Keratinocyte (primary cell): ENCODE measurements at regions not wholly inside any gene's neighbourhood (a gene's known extent, or its start where the extent isn't known, plus 50 kb on each side); places are given as distances from the start of the nearest gene placed in this dataset.

ENCODE experiments used
- EZH2 ChIP-seq: IDR thresholded peaks from one replicate; pipeline ENCODE4 v1.6.1; 2012; ENCODE audit warnings: inconsistent platforms, mild to moderate bottlenecking, low read length, moderate library complexity
- TF ChIP-seq, protein P1 (sequence below), 3 experiments: IDR thresholded peaks in 1 of 3; conservative IDR thresholded peaks in 1 of 3; optimal IDR thresholded peaks in 1 of 3; 2 replicates in 2 of 3; 3 replicates in 1 of 3; pipeline versions ENCODE3 to v1.5.1; 2011; ENCODE audit warnings: low read length in 3 of 3, mild to moderate bottlenecking in 3 of 3, moderate library complexity in 2 of 3, control low read depth in 1 of 3, inconsistent platforms in 1 of 3; ENCODE audit not compliant: insufficient read depth in 2 of 3; ENCODE audit errors: extremely low read depth in 1 of 3

DNA sequence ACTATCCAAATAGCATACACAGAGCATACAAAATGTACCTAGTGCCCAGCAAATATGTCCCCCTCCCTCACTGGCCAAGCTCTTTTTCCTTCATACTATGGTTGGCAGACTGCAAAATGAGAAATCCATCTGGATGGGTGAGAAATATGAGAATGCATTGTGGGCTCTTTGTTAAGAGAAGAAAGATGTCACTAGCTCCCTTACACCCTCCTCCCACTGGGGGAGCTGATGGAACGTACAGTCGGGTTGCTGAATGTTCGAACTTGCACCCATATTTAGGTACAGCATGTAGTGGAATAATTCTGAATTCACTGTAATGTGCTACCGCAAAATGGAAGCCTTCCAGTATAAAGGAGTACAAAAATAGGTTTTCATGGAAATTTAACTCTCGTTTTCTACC, 377.4 kb downstream of the GRIN2B start:
- TF ChIP-seq, protein P1, sequence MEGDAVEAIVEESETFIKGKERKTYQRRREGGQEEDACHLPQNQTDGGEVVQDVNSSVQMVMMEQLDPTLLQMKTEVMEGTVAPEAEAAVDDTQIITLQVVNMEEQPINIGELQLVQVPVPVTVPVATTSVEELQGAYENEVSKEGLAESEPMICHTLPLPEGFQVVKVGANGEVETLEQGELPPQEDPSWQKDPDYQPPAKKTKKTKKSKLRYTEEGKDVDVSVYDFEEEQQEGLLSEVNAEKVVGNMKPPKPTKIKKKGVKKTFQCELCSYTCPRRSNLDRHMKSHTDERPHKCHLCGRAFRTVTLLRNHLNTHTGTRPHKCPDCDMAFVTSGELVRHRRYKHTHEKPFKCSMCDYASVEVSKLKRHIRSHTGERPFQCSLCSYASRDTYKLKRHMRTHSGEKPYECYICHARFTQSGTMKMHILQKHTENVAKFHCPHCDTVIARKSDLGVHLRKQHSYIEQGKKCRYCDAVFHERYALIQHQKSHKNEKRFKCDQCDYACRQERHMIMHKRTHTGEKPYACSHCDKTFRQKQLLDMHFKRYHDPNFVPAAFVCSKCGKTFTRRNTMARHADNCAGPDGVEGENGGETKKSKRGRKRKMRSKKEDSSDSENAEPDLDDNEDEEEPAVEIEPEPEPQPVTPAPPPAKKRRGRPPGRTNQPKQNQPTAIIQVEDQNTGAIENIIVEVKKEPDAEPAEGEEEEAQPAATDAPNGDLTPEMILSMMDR (optimal IDR thresholded peaks at IDR 0.05 in 1 of 3, IDR thresholded peaks at IDR 0.05 in 1 of 3, conservative IDR thresholded peaks at IDR 0.05 in 1 of 3; ENCODE audit: extremely low read depth in 1 of 3, insufficient read depth in 2 of 3, low read length in 3 of 3) = no peak
- no peak for TF ChIP-seq EZH2
